ENCODE measurements at regions not wholly inside any gene's neighbourhood (a gene's known extent, or its start where the extent isn't known, plus 50 kb on each side); places are given as distances from the start of the nearest gene placed in this dataset.

DNA sequence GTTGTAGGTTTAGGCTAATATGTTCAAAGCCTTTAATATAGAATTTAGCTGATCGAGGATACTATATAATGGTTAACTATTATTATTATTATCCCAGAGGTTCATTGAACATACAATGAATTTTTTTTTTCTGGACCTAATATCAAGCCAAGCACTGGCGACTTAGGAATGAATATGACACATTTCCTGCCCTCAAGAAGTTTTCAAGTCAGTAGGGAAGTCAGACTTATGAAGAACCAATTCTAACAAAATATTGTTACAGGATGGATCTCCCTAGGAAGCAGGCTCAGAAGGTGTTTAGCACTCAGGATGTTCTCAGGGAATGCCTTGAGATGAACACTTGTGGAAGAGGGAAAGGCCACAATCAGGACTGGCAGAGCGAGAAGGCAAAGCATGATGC lies 211.8 kb upstream of the FGGY start:
- TF ChIP-seq, protein P1, sequence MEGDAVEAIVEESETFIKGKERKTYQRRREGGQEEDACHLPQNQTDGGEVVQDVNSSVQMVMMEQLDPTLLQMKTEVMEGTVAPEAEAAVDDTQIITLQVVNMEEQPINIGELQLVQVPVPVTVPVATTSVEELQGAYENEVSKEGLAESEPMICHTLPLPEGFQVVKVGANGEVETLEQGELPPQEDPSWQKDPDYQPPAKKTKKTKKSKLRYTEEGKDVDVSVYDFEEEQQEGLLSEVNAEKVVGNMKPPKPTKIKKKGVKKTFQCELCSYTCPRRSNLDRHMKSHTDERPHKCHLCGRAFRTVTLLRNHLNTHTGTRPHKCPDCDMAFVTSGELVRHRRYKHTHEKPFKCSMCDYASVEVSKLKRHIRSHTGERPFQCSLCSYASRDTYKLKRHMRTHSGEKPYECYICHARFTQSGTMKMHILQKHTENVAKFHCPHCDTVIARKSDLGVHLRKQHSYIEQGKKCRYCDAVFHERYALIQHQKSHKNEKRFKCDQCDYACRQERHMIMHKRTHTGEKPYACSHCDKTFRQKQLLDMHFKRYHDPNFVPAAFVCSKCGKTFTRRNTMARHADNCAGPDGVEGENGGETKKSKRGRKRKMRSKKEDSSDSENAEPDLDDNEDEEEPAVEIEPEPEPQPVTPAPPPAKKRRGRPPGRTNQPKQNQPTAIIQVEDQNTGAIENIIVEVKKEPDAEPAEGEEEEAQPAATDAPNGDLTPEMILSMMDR (optimal IDR thresholded peaks at IDR 0.05 in 1 of 3, IDR thresholded peaks at IDR 0.05 in 1 of 3, conservative IDR thresholded peaks at IDR 0.05 in 1 of 3; ENCODE audit: extremely low read depth in 1 of 3, insufficient read depth in 2 of 3, low read length in 3 of 3): no peak
- TF ChIP-seq EZH2 (IDR thresholded peaks at IDR 0.05; ENCODE audit: low read length): no peak
